ENCODE measurements at regions not wholly inside any gene's neighbourhood (a gene's known extent, or its start where the extent isn't known, plus 50 kb on each side); places are given as distances from the start of the nearest gene placed in this dataset.

DNA sequence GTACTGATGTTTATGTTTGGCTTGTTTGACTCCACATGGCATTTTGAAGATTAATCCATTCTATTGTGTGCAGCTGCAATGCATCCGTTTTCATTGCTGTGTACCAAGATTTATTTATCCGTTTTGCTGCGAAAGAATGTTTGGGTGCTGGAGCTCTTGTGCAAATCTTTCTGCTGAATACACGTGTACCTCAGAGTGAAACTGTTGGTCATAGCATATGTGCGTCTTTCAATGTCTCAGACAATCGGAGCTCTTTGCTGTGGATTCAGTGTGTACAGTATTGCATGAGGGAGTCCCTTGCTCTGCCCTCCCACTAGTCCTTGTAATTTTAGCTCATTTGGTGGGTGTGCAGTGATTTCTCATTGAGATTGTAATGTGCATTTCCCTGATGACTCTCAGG, 545.4 kb downstream of the TBC1D22A start (continued):
- no peak for TF ChIP-seq FOXC1 (CRISPR knock-in tag; IDR thresholded peaks at IDR 0.05; ENCODE audit: borderline replicate concordance)

DNA sequence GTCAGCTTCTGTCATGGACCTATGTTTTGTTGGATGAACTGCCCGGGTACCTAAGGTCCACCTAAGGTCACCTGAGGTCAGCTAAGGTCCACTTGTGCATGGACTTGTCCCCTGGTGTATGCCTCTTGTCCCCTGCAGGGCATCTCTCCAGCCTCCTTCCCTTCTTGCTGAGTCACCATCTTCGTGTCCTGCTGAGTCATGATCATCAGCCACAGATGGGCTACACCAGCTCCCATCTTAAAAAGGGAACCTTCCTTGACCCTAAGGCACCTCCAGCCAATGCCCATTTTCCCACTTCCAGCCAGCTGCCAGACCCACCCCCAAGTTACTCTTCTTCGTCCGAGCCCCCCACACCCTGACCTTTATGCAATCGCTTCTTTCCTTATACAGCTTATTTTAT, 544.9 kb downstream of the TBC1D22A start:
- no peaks in the 10 kb centered on the region for H3K9me3 ChIP-seq (ENCODE audit: low read length)
- intact Hi-C loops (cut with micrococcal nuclease; ENCODE audit: unreplicated experiment): no loop called here
- H3K4me1 ChIP-seq (ENCODE audit: insufficient read depth, low read length): no peaks in the 10 kb centered on the region
- H4K20me1 ChIP-seq (ENCODE audit: insufficient read depth, low read length): no peaks in the 10 kb centered on the region
- in situ Hi-C loops (cut with HindIII; ENCODE audit: extremely low pct_ligation_motif_present, low pct_unique_long_range_greater_than_20kb): no loop called here
- ATAC-seq: no peak
- ChIA-PET POLR2A (no interaction called here), CTCF (ENCODE audit: low intra/inter-chr PET ratio, low total read pairs) (no interaction called here)
- no peak overlapping the region for H3K4me2 ChIP-seq (ENCODE audit: low read depth, low read length)
- no peak for FAIRE-seq
- no TSS peak for BruUV-seq (replicated peaks)
- H3K4me3 ChIP-seq (replicated peaks in 1 of 3; ENCODE audit: insufficient read depth in 1 of 3, low read depth in 2 of 3, low read length in 3 of 3): no peak overlapping the region
- H2AFZ ChIP-seq (ENCODE audit: low read length): no peak overlapping the region
- TF ChIP-seq MAFK (conservative IDR thresholded peaks at IDR 0.05 in 1 of 2, IDR thresholded peaks at IDR 0.05 in 1 of 2; ENCODE audit: low read length in 2 of 2) (peak; percentile 55), NFE2L2 (IDR thresholded peaks at IDR 0.05; ENCODE audit: low read length) (peak; percentile 55; the same call in 1 of the 2 replicates), MAFF (IDR thresholded peaks at IDR 0.05; ENCODE audit: low read depth, low read length) (peak; percentile 63), CEBPG (CRISPR knock-in tag; IDR thresholded peaks at IDR 0.05) (no peak), SMAD9 (CRISPR knock-in tag; IDR thresholded peaks at IDR 0.05) (no peak), ZNF672 (CRISPR knock-in tag; IDR thresholded peaks at IDR 0.05) (no peak), SIN3B (IDR thresholded peaks at IDR 0.05; ENCODE audit: low read length) (no peak)
- TF ChIP-seq, protein P1, sequence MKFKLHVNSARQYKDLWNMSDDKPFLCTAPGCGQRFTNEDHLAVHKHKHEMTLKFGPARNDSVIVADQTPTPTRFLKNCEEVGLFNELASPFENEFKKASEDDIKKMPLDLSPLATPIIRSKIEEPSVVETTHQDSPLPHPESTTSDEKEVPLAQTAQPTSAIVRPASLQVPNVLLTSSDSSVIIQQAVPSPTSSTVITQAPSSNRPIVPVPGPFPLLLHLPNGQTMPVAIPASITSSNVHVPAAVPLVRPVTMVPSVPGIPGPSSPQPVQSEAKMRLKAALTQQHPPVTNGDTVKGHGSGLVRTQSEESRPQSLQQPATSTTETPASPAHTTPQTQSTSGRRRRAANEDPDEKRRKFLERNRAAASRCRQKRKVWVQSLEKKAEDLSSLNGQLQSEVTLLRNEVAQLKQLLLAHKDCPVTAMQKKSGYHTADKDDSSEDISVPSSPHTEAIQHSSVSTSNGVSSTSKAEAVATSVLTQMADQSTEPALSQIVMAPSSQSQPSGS (CRISPR knock-in tag; IDR thresholded peaks at IDR 0.05): no peak
- TF ChIP-seq, protein P2, sequence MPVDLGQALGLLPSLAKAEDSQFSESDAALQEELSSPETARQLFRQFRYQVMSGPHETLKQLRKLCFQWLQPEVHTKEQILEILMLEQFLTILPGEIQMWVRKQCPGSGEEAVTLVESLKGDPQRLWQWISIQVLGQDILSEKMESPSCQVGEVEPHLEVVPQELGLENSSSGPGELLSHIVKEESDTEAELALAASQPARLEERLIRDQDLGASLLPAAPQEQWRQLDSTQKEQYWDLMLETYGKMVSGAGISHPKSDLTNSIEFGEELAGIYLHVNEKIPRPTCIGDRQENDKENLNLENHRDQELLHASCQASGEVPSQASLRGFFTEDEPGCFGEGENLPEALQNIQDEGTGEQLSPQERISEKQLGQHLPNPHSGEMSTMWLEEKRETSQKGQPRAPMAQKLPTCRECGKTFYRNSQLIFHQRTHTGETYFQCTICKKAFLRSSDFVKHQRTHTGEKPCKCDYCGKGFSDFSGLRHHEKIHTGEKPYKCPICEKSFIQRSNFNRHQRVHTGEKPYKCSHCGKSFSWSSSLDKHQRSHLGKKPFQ (CRISPR knock-in tag; IDR thresholded peaks at IDR 0.05; ENCODE audit: insufficient replicate concordance): no peak
- H3K36me3 ChIP-seq (replicated peaks in 1 of 2; ENCODE audit: control insufficient read depth in 1 of 2, insufficient read depth in 2 of 2, low read length in 2 of 2): no peaks in the 10 kb centered on the region
- WGBS (ENCODE audit: low lambda C conversion rate): 9% methylated on average over 5 of the region's 5 CpGs
- no peaks in the 10 kb centered on the region for H3K79me2 ChIP-seq (ENCODE audit: insufficient read depth, low read length)
- H3K27me3 ChIP-seq (ENCODE audit: control insufficient read depth in 1 of 2, insufficient read depth in 2 of 2, low read length in 2 of 2): peaks cover 0 to 20% of the 10 kb centered on the region in 2 experiments; a peak in 2 of 5 replicates
- no peak overlapping the region for H3K9ac ChIP-seq (ENCODE audit: insufficient read depth, low read depth, low read length)
- H3K27ac ChIP-seq (ENCODE audit: extremely low read length, insufficient read depth, low read length): no peak overlapping the region
- no peak for DNase-seq (ENCODE audit: low spot score)

Data from HepG2 (cell line).